Neural crest cell (in vitro differentiated cells): ENCODE measurements at regions not wholly inside any gene's neighbourhood (a gene's known extent, or its start where the extent isn't known, plus 50 kb on each side); places are given as distances from the start of the nearest gene placed in this dataset.

Experiments
- DNase-seq: peaks from one replicate; pipeline ENCODE4 v3.0.0; 2021; ENCODE audit warnings: low read depth, mixed read lengths, low spot score
- H3K27ac Mint-ChIP-seq: one replicate; pipeline ENCODE4 v1.8.0; 2021; ENCODE audit warnings: mild to moderate bottlenecking, mixed read lengths; ENCODE audit not compliant: unreplicated experiment
- H3K27me3 Mint-ChIP-seq: 2 replicates; pipeline ENCODE4 v1.8.0; 2021; ENCODE audit warnings: low read depth, mild to moderate bottlenecking, mixed read lengths
- H3K36me3 Mint-ChIP-seq: 2 replicates; pipeline ENCODE4 v1.8.0; 2021; ENCODE audit warnings: low read depth, mild to moderate bottlenecking, mixed read lengths
- H3K4me1 Mint-ChIP-seq: 2 replicates; pipeline ENCODE4 v1.8.0; 2021; ENCODE audit warnings: mixed read lengths
- H3K4me3 Mint-ChIP-seq: one replicate; pipeline ENCODE4 v1.8.0; 2021; ENCODE audit warnings: mild to moderate bottlenecking, mixed read lengths
- H3K9me3 Mint-ChIP-seq: 2 replicates; pipeline ENCODE4 v1.8.0; 2021; ENCODE audit warnings: mixed read lengths
- CTCF ChIP-seq: fragments of 200-600 bp; sonication (generic); conservative IDR thresholded peaks from 2 replicates; pipeline ENCODE4 v1.5.0; 2021; ENCODE audit warnings: antibody characterized with exemption, mild to moderate bottlenecking

DNA sequence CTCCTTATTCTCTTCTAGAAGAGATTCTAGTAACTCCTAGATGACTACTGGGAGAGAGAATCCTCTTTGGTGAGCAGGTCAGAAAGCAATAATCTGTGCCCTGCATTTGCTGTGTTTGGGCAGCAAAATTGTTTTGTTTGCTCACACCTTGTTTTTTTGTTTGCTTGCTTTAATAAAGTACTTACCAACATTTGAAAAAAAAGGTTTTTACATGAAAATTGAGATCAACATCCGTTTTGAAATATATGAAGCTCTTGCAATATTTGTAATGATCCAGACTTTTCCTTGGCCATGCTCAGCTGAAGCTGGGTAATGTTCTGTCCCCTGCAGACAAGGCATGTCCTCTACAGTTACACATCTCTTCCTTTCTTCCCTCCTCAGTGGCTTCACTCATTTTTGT is 62.2 kb downstream of the DIPK2A start:
- peaks cover 3% of the 10 kb centered on the region for H3K4me1 Mint-ChIP-seq
- H3K4me3 Mint-ChIP-seq: no peak overlapping the region
- no peak for TF ChIP-seq CTCF
- H3K9me3 Mint-ChIP-seq: no peaks in the 10 kb centered on the region
- no peaks in the 10 kb centered on the region for H3K27me3 Mint-ChIP-seq
- H3K27ac Mint-ChIP-seq: no peak overlapping the region
- no peaks in the 10 kb centered on the region for H3K36me3 Mint-ChIP-seq
- no peak for DNase-seq

DNA sequence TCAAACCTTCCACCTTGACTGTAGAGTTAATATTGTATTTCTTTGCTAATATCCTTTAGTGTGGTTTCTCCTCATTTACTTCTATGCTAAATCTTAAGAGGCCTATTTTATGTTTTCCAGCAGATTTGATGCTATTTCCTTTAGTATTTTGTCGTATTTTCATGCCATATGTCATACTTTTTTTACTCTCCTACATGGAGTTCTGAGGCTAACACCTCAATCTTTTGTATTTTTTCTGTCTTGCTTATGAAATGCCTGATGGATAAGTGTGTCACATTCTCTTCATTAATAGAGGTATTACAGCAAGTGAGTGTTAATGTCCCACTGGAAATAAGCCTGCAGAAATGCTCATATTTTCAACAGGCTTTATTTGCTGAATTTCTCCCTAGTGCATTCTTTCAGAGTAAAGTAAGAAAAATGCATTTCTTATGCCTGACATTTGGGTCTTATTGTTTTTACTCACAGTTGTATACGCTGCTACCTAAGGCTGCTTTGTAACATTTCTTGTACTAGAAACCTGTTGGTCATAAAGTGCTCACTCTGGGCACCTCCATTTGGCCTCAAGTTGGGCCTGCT is 63.2 kb downstream of the DIPK2A start:
- Mint-ChIP-seq H3K4me1 (peaks cover 3% of the 10 kb centered on the region), H3K27me3 (no peaks in the 10 kb centered on the region), H3K9me3 (no peaks in the 10 kb centered on the region), H3K27ac (no peak overlapping the region), H3K36me3 (no peaks in the 10 kb centered on the region), H3K4me3 (no peak overlapping the region)
- no peak for DNase-seq
- TF ChIP-seq CTCF: no peak

- H3K4me1 Mint-ChIP-seq: peaks cover 3% of the 10 kb centered on the region
- H3K9me3 Mint-ChIP-seq: no peaks in the 10 kb centered on the region
- no peak overlapping the region for H3K4me3 Mint-ChIP-seq
- no peak for DNase-seq
- H3K27ac Mint-ChIP-seq: no peak overlapping the region
- TF ChIP-seq CTCF: no peak
- no peaks in the 10 kb centered on the region for H3K27me3 Mint-ChIP-seq
- H3K36me3 Mint-ChIP-seq: no peaks in the 10 kb centered on the region
These were observed 64.9 kb downstream of the DIPK2A start for GRCh38 chr3:144036498-144036897.

DNA sequence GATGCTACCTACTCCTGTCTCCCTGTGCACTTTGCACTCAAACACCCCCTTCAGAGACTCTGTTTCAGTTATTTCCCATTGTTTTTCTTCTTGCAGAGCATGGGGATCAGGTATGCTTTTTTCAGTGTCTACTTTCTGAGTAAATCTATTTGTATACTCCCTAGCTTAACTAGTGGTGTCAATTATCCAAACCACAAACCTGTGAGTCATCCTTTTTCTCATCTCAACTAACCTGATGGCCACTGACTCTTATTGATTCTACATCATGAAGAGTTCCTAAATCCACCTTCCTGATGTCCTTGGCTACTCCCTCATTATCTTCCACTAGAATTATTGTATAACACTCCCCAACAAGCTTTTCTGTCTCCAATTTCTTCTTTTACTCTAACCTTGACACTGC is 68.0 kb downstream of the DIPK2A start:
- Mint-ChIP-seq H3K4me1 (no peaks in the 10 kb centered on the region), H3K9me3 (no peaks in the 10 kb centered on the region), H3K27ac (no peak overlapping the region), H3K27me3 (no peaks in the 10 kb centered on the region), H3K4me3 (no peak overlapping the region), H3K36me3 (no peaks in the 10 kb centered on the region)
- DNase-seq: no peak
- TF ChIP-seq CTCF: no peak

- no peak overlapping the region for H3K27ac Mint-ChIP-seq
- H3K9me3 Mint-ChIP-seq: no peaks in the 10 kb centered on the region
- no peak for TF ChIP-seq CTCF
These were observed 70.4 kb downstream of the DIPK2A start for GRCh38 chr3:144041960-144042556.

More at GRCh38 chr3:144041960-144042556, 70.4 kb downstream of the DIPK2A start:
- Mint-ChIP-seq H3K4me3 (no peak overlapping the region), H3K27me3 (no peaks in the 10 kb centered on the region), H3K36me3 (no peaks in the 10 kb centered on the region), H3K4me1 (no peaks in the 10 kb centered on the region)
- no peak for DNase-seq
